Lower leg skin (tissue), 4 donors: ENCODE measurements at regions not wholly inside any gene's neighbourhood (a gene's known extent, or its start where the extent isn't known, plus 50 kb on each side); places are given as distances from the start of the nearest gene placed in this dataset.

ENCODE experiments used
- DNase-seq, 2 donors: peaks; one replicate each; pipeline ENCODE4 v3.0.0-alpha.2; 2019; ENCODE audit warnings: low spot score in 2 of 2
- H3K4me3 ChIP-seq: fragments of 200-600 bp; sonication (generic); 2 replicates; pipeline ENCODE4 v1.5.1; 2017; ENCODE audit warnings: mild to moderate bottlenecking, low read depth; ENCODE audit not compliant: poor library complexity, severe bottlenecking
- POLR2A ChIP-seq, 2 donors: fragments of 450-650 bp; IDR thresholded peaks; one replicate each; pipeline ENCODE4 v1.6.1; 2016 to 2017; ENCODE audit warnings: antibody characterized with exemption in 2 of 2, mild to moderate bottlenecking in 1 of 2, moderate library complexity in 1 of 2
- whole genome bisulfite sequencing, 2 donors: methylation state at CpG; one replicate each; pipeline ENCODE4 v1.1.5; 2018; 5-methylcytosine and 5-hydroxymethylcytosine counted together
- intact Hi-C: fragments of 100-400 bp; cut with DNase I; formaldehyde crosslinking; loops from one replicate; pipeline ENCODE4 v1.15.0; 2023; ENCODE audit warnings: low total_unique reads
- TF ChIP-seq, protein P1 (sequence below), 3 donors: fragments of 450-650 bp; IDR thresholded peaks; one replicate each; pipeline ENCODE4 v1.5.1; 2016; ENCODE audit warnings: antibody characterized with exemption in 3 of 3, mild to moderate bottlenecking in 3 of 3, moderate library complexity in 2 of 3

DNA sequence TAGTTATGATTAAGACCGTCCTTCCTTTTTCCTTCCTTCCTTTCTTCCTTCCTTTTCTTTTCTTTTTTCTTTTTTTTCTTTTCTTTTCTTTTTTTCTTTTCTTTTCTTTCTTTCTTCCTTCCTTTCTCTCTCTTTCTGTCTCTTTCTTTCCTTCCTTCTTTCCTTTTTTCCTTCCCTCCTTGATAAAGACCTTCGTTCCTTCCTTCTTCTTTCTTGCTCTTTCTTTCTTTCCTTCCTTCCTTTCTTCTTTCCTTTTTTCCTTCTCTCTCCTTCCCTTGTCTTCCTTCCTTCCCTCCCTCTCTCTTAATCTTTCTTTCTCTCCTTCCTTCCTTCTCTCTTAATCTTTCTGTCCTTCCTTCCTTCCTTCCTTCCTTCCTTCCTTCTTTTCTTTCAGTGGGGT, 130.9 kb downstream of the PAPOLA start:
- intact Hi-C loops, result no loop called here
- DNase-seq, result no peak
- WGBS, 2 donors, result 65 to 66% methylated on average over 2 of the region's 2 CpGs
- no peak overlapping the region for H3K4me3 ChIP-seq
- TF ChIP-seq, protein P1, sequence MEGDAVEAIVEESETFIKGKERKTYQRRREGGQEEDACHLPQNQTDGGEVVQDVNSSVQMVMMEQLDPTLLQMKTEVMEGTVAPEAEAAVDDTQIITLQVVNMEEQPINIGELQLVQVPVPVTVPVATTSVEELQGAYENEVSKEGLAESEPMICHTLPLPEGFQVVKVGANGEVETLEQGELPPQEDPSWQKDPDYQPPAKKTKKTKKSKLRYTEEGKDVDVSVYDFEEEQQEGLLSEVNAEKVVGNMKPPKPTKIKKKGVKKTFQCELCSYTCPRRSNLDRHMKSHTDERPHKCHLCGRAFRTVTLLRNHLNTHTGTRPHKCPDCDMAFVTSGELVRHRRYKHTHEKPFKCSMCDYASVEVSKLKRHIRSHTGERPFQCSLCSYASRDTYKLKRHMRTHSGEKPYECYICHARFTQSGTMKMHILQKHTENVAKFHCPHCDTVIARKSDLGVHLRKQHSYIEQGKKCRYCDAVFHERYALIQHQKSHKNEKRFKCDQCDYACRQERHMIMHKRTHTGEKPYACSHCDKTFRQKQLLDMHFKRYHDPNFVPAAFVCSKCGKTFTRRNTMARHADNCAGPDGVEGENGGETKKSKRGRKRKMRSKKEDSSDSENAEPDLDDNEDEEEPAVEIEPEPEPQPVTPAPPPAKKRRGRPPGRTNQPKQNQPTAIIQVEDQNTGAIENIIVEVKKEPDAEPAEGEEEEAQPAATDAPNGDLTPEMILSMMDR (IDR thresholded peaks at IDR 0.05), result no peak
- no peak for TF ChIP-seq POLR2A (IDR thresholded peaks at IDR 0.05)

DNA sequence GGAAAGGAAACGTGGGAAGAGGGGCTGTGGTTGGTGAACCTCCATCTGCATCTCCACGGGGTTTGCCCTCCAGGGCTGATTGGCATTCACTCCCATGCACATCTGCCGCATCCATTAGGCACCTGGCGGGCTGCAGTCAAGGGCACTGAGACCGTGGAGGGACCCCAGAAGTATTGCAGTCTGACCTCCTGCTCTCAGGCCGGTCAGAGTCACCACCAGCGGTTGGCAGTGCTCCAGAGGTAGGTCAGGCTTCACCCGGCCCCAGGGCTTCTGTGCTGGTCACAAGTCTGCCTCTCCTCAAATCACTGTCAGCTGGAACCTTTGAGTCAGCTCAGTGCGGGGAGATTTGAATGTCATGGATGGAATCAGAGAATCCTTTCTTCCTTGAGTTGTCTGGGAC, 132.3 kb downstream of the PAPOLA start:
- intact Hi-C loops, result no loop called here
- 82 to 84% methylated on average over 9 of the region's 9 CpGs for WGBS, 2 donors
- DNase-seq, result peak in 1 of 2 donors; percentile 57
- TF ChIP-seq, protein P1 (IDR thresholded peaks at IDR 0.05), result no peak
- no peak for TF ChIP-seq POLR2A (IDR thresholded peaks at IDR 0.05)
- H3K4me3 ChIP-seq, result no peak overlapping the region

DNA sequence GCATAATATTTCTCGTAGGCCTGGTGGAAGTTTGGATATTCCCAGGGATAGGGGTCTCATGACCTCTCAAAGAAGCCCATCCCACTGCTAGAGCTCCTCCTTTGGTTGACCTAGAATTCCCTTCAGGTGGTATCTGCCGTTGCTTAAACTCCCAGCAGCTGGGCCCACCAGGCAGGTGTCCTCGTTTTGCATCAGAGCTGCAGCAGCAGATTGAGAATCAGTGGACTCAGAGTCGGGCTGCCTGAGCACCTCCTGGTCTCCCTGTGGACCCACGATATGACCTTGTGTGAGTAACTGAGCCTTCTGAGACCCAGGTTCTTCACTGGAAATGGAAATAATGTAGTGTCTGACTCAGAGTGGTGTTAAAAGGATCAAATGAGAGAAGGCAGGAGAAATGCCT, 132.7 kb downstream of the PAPOLA start:
- WGBS, 2 donors, result 68 to 75% methylated on average over 5 of the region's 5 CpGs
- TF ChIP-seq, protein P1 (IDR thresholded peaks at IDR 0.05), result no peak
- no peak for TF ChIP-seq POLR2A (IDR thresholded peaks at IDR 0.05)
- peak in 1 of 2 donors; percentile 60 for DNase-seq
- no peak overlapping the region for H3K4me3 ChIP-seq
- intact Hi-C loops, result no loop called here

DNA sequence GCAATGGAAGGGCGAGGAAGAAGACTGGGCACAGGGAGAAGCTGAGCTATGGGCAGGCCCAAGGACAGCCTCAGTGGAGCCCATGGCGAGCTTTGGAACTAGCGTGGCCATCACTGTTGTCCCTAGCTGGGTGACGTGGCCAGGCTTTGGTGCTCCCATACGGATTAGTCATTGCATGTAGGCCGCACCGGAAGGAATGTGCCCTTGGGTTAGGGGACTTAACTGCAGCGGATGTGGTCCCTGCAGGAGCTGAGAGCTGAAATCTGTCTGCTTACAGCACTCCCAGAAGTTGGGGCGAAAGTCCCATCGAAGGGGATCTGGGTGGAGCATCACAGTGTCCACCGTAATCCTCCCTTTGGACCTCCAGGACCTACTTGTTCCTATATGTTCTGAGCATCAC, 133.7 kb downstream of the PAPOLA start:
- 83 to 89% methylated on average over 11 of the region's 11 CpGs for WGBS, 2 donors
- DNase-seq, result peak in 1 of 2 donors; percentile 75
- no peak for TF ChIP-seq POLR2A (IDR thresholded peaks at IDR 0.05)
- TF ChIP-seq, protein P1 (IDR thresholded peaks at IDR 0.05), result no peak
- intact Hi-C loops, result no loop called here
- no peak overlapping the region for H3K4me3 ChIP-seq

DNA sequence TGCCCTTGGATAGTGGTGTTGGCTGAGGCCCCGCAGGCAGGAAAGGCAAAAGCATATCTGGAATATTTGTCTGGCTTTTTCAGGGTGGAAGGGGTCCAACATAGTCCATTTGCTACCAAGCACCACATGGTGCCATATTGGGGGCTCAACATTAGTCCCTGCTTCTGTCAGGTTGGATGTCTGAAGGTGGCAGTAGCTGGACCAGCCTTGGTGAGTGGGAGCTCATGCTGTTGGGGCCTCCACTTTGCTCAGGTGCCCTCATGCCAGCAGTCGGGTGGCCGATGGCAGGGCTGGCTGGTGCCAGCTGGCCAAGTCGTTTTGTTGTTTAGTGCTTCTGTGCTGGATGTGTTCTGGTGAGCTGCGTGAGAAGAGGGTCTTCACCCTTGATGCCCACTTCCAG, 135.3 kb downstream of the PAPOLA start:
- intact Hi-C loops, result no loop called here
- H3K4me3 ChIP-seq, result no peak overlapping the region
- peak in 1 of 2 donors; percentile 8 for DNase-seq
- 91 to 92% methylated on average over 5 of the region's 5 CpGs for WGBS, 2 donors
- TF ChIP-seq, protein P1 (IDR thresholded peaks at IDR 0.05), result no peak
- TF ChIP-seq POLR2A (IDR thresholded peaks at IDR 0.05), result no peak
